ENCODE measurements at regions not wholly inside any gene's neighbourhood (a gene's known extent, or its start where the extent isn't known, plus 50 kb on each side); places are given as distances from the start of the nearest gene placed in this dataset.
"Not testable (repeated sequence)": the region's sequence is repeated elsewhere in the genome, so short reads cannot be mapped to it uniquely, and the experiment has no call there.

DNA sequence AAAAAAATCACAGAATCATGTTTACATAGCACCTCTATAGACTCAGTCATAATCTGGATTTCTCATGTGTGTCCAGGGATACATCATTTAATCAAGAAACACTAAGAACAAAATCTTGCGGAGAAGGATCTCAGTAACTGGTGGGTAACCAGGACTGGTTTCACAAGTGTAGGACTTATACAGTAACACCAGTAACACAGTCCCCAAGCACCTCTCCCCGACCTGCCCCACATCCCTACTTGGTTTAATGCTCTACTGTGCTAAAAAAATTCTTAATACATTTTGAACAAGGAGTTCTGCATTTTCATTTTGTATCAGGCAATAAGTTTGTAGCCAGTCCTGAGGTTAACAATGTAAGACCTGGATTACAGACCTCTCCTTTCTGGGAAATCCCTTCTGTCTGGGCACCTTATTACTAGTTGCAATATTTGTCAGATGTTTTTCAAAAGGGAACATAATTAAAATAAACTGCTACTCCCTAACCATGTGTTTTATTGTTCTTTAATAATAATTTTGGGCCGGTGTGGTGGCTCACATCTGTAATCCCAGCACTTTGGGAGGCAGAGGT, 57.6 kb upstream of the BBX start:
- no peak for DNase-seq

DNA sequence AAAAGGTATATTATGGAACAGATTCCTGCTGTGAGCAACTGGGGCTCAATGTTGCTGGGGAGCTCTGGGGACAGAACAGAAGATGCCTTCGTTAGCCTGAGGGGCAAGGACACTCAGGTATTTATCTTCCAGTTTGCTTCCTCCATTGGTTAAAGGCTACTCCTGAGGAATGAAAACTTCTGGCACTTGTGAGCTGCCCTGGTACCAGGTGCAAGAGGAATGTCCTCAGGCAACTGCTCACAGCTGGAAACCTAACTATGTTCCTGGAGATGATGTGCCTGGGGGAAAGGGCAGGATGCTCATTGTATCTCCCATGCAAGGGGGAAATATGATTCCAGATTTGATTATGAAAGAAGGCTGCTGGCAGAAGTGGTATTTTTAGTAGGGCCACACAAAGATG, 54.0 kb upstream of the BBX start:
- DNase-seq: no peak

DNA sequence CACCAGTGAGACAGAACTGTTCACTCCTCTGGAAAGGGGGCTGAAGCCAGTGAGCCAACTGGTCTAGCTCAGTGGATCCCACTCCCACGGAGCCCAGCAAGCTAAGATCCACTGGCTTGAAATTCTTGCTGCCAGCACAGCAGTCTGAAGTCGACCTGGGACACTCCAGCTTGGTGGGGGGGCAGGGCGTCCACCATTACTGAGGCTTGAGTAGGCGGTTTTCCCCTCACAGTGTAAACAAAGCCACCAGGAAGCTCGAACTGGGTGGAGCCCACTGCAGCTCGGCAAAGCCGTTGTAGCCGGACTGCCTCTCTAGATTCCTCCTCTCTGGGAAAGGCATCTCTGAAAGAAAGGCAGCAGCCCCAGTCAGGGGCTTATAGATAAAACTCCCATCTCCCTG, 52.3 kb upstream of the BBX start:
- DNase-seq: not testable (repeated sequence)
